HS-27A (cell line): ENCODE measurements at regions not wholly inside any gene's neighbourhood (a gene's known extent, or its start where the extent isn't known, plus 50 kb on each side); places are given as distances from the start of the nearest gene placed in this dataset.
A peak's percentile ranks its signal among the peaks of the same experiment; 100 is the strongest.
"Not testable (repeated sequence)": the region's sequence is repeated elsewhere in the genome, so short reads cannot be mapped to it uniquely, and the experiment has no call there.

ENCODE experiments used
- DNase-seq: peaks from one replicate; pipeline ENCODE4 v3.0.0-alpha.2; 2012; ENCODE audit warnings: low read depth, missing footprints

DNA sequence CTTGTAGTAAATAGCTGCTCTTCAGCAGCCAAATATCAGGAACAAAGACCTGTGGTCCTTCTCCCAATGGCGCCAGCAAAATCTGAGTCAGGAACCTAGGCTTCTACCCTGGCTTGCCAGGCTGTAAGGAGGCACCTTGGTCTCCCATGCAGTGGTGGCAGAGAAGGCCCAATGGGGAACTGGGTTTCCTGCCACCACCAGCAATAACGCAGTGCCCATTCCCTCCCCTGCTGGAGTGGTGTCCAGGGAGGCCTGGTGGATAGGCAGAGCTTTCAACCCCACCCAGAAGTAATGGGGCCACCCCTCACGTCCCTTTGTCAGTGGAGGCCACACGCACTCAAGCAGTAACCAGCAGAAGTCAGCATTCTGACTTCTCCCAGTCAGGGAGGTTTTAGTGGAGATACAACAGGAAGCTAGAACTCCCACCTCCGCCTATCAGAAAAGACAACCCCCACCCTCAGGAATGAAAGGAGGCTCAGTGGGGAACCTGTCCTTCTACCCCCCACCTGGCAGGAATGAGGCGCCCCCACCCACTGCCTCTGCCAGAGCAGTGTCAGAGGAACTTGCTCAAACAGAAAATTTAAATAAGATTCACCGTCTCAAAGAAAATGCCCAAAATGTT is 132.4 kb downstream of the COPS8 start:
- DNase-seq: no peak

- DNase-seq: no peak
Observed at GRCh38 chr2:237218756-237219155, 133.1 kb downstream of the COPS8 start.

DNA sequence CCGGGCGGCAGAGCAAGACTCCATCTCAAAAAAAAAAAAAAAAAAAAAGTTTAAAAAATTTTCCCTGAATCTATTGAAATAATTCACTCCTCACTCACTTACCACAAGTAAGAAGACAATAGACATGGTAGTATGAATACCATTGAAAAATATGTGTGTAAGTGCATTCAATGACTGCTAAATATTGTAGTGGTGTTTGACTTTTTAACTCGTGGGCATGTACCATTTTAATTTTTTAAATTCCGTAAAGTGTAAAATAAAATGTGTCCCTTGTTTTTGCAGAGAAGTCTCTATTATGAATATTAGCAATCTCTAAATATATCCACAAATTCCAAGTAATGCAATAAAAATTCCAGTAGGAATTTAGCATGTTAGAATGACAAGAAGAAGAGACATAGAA is 134.1 kb downstream of the COPS8 start:
- DNase-seq: no peak

- no peak for DNase-seq
Observed at GRCh38 chr2:237221443-237221842, 135.8 kb downstream of the COPS8 start.

- DNase-seq: no peak
Observed at GRCh38 chr2:237222178-237222577, 136.5 kb downstream of the COPS8 start.

DNA sequence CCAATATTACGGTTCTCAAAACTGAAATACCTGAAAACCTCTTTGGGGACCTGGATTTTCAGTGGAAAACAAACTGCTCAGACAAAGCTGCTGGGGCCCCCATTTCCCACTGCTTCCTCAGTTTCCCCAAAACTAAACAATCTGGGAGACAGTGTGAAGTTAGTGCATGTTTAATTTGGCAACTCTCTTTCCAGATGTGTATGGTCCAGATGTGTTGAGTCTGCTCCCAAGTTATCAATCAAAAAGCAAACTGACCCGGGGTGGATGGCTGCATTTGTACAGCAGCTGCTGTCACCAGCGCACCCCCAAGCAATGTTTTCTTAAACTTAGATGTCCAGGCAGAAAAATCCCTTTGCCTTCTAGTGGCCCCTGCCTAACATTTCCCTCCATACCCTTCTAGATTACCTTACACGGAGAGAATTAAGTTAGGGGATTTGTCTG is 136.9 kb downstream of the COPS8 start:
- DNase-seq: no peak

DNA sequence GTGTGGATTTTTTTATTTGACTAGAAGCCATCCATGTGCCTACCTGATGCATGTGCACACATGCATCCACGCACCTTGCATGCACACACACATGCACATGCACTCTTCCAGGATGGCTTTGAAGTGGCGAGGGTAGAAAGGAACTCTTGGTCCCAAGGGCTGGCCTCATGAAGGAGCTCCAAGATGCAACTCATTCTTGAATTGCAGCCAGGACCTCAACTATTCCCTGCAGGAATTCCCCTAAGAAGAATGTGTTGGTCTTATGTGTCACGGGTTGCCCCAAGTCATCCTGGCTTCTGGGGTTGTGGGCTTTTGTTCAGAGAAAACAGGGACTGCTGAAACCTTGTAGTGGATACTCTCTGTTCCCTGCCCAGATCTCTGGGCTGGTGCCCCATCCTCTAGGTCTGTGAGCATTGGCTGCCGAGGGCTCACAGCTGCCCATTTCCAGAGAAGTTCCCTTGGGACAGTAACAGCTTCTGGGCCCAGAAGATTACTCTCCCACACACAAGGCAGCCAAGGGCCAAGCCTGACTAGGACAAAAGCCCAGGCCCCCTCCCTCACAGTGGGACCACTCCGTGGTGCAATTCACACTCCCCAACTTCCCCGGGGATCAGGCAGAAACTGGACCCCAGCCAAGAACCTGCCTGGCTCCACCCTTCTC is 137.6 kb downstream of the COPS8 start:
- peak; percentile 59 for DNase-seq

DNA sequence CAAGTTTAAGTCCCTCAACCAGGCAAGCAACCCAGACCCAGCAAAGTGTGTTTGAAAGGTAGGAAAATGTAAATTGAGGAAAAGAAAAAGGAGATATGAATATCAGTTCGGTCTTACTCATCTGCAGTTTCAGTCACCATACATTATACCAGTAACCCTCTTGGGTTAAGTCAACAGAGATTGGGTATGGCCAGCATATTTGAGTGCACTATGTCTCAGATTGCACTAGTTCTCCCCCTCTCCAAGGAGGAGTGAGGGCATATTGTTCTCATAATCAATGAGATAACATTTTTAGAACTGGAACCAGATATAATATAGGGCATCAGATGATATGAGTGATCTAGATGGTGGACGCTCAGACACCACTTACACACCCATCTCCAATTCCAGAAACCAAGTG is 141.5 kb downstream of the COPS8 start:
- DNase-seq: no peak

DNA sequence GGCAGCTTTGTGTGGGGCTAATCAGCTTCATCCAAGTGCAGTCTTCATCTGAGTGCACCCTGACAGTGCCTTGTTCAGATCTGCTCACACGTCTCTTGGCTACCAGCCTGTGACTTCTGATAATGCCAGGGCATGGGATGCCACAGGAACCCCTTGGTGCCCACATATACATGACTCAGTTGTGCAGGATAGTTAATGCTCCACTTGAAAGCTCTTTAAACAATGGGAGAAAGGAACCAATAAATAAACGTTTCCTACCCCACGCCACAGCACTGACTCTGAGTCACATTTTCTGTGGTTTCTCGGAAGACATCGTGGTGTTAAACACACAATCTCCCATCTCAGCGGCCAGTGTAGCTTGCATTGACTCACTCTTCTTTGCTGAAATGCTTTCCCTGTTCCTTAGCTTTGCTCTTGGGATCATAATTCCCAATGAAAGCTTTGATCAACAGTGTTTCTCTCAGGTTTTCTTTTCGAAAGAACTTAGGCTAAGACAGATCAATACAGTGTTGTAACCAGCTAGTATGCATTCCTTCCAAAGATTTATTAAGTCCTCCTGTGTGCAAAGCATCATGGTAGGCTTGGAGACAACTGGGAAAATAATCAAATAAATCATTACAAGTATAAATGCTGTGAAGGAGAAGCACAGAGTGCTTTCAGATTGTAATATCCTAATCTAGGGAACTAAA is 142.0 kb downstream of the COPS8 start:
- DNase-seq: no peak

GRCh38 chr2:237228281-237228625 is 142.6 kb downstream of the COPS8 start:
- no peak for DNase-seq

- no peak for DNase-seq
Observed at GRCh38 chr2:237229905-237230304, 144.2 kb downstream of the COPS8 start.

GRCh38 chr2:237230355-237230754 is 144.7 kb downstream of the COPS8 start:
- no peak for DNase-seq

DNA sequence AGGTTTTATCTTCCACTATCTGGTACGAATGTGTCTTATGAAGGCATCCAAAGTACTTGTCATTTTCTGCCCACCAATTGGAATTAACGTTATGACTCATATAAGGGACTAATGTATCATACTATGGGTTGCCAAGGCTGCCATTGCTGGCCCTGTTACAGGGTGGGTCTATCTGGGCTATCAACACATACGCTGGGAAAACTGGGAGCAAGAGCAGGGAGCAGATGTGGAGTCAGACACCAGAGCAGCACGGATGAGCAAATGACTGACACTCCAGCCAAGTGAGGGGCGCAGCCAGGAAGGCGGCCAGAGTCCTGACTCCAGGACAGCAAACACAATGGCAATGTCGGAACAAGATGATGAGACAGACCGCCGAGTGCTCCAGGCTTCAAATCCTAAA is 145.9 kb downstream of the COPS8 start:
- DNase-seq: no peak

DNA sequence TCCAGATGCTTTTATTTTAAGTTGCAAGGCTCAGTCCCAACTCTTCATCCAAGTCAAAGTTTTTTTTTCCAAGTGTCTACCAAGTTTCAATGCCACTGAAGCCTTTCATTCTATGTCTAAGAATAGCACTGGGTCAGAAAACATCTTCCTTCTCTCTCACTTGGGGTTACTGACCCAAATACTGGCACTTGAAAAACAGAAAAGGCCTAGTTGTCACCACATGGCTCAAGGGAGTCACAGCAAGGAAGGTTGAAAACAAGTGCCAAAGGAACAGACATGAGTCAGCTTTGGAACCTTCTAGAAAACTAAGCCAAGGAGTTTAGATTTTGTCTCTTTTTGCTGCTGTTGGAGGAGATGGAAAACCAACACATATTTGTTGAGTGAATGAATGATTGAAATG is 146.5 kb downstream of the COPS8 start:
- DNase-seq: no peak

DNA sequence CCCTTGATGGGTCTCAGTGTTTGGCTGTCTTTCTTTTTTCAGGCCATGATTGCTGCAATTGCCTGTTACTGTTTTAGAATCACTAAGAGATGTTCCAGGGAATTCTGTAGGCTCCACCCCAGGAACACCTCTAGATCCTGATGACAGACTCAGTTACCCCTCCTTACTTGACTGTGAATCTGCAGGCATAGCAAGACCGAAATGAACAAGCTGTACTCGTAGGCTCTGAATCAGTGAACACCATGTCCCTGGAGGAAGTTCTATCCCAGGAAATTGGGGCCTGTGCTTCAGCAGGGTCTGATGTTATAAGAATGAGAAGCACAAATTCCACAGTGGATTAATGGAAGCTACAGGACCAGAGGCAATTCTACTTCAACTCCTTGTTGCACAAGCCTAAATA is 148.6 kb downstream of the COPS8 start:
- no peak for DNase-seq

DNA sequence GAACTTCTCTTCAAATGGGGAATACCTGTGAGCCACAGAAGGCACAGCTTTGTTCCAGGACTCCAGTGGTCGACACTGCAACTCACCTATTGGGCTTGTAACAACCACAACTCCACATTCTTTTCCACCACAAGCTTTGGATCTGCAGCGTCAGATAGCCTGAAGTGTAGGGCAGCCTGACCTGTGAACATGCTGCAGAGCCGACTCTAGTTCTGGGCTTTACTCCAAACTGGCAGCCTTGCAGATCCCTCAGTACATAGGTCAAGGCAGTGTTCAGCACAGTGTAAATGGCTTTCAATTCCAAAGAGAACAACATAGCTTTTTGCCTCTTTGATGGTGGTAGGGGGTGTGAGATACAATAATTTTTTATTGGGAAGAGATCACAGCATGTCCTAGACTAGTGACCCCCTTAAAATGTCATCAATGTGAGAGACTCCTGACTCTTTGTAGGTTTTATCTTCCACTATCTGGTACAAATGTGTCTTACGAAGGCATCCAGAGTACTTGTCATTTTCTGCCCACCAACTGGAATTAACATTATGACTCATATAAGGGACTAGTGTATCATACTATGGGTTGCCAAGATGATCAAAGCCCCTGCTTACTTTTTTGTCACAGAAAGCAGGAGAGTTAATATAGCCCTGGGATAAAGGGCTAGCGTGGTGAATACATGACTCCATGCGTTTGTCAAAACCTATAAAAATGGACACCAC is 149.8 kb downstream of the COPS8 start:
- no peak for DNase-seq

GRCh38 chr2:237236188-237236587 is 150.5 kb downstream of the COPS8 start:
- DNase-seq: no peak

- no peak for DNase-seq
Observed at GRCh38 chr2:237238249-237238648, 152.6 kb downstream of the COPS8 start.

DNA sequence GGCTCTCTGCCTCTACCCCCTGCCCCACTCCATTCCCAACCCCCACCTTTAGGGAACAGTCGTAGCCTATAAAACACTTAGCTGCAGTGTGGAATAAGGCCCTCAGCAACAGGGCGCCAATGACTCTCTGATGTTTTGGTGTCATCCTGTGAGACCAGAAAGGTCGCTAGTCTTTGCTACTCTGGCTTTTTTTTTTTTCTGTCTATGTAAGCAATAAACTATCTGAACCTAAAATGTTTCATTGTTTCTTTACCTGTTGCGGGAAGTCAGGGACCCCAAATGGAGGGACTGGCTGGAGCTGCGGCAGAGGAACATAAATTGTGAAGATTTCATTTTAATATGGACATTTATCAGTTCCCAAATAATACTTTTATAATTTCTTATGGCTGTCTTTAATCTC is 154.6 kb downstream of the COPS8 start:
- DNase-seq: no peak

DNA sequence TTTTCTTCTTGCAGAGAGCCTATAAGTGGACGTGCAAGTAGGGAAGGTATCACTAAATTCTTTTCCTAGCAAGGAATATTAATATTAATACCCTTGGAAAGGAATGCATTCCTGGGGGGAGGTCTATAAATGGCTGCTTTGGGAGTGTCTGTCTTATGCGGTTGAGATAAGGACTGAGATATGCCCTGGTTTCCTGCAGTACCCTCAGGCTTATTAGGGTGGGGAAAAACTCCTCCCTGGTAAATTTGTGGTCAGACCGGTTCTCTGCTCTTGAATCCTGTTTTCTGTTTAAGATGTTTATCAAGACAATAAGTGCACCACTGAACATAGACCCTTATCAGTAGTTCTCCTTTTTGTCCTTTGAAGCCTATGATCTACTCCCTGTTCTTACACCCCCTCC is 155.2 kb downstream of the COPS8 start:
- DNase-seq: not testable (repeated sequence)

DNA sequence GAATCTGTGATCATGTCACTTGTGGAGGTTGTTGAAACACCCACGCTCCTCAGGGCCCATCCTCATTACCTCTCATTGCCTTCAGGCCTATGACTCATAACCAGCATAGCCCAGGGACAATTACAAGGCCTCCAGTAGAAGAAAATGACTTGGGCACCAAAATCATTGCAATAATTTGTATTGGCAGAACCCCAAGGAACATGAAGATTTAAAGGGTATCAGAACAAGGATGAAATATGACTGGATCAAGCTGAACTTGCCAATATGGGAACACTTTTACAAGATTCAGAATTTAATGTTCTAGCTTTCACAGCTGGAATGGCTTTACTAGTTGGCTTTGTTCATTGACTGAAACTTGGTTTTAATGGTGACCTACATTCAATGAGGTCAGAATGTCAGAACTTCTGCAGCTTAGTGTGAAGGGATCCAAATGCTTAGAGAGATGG is 156.4 kb downstream of the COPS8 start:
- DNase-seq: no peak

GRCh38 chr2:237243487-237243886 is 157.8 kb downstream of the COPS8 start:
- no peak for DNase-seq

- no peak for DNase-seq
Observed at GRCh38 chr2:237244178-237244577, 158.5 kb downstream of the COPS8 start.
